GM21447 (cell line): ENCODE measurements at regions not wholly inside any gene's neighbourhood (a gene's known extent, or its start where the extent isn't known, plus 50 kb on each side); places are given as distances from the start of the nearest gene placed in this dataset.
"Not testable (repeated sequence)": the region's sequence is repeated elsewhere in the genome, so short reads cannot be mapped to it uniquely, and the experiment has no call there.

ENCODE experiments used
- ATAC-seq: cut with Tn5 transposase; IDR thresholded peaks from one replicate; pipeline ENCODE4 v1.9.1; 2021; ENCODE audit not compliant: unreplicated experiment

DNA sequence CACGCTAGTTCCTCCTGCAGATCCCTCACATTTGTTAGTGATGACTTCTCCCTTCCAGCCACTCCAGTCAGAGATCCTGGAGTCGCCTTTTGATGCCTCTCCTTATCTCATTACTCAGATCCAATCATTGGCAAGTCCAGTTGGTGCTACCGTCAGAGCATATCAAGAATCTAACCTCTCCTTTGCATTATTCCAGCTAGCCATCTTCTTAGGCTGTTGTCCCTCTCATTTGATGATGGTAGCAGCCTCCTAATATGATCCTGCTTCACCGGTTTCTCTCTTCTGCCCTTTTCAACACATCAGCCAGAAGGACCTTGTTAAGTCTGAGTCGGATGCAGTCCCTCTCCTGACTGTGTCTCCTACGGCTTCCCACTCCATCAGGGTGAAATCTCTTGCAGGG lies 305.6 kb downstream of the THBS2 start:
- no peak for ATAC-seq

- ATAC-seq = no peak
Measured at GRCh38 chr6:168943231-168943905, 310.3 kb downstream of the THBS2 start.

GRCh38 chr6:168942646-168943045 lies 311.0 kb downstream of the THBS2 start:
- ATAC-seq = no peak

- ATAC-seq = no peak
Measured at GRCh38 chr6:168941036-168941435, 312.6 kb downstream of the THBS2 start.

GRCh38 chr6:168939796-168940195 lies 313.9 kb downstream of the THBS2 start:
- ATAC-seq = no peak

DNA sequence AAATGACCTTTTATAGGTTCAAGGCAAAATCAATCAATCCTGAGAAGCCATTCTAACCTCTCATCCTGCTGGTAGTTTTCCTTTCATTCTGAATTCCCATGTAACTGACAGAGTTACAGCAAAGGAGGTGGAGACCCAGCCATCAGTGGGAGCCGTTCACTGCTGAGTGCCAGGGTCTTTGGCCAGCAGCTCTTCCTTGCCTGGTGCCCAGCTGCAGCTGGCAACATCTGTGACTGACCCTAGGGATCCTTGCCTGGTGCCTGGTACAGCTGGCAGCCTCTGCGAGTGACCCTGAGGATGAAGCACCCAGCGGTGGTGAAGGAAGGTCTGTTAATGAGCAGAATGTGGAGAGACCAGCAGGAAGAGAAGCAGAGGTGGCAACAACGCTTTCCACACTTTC lies 314.6 kb downstream of the THBS2 start:
- no peak for ATAC-seq

DNA sequence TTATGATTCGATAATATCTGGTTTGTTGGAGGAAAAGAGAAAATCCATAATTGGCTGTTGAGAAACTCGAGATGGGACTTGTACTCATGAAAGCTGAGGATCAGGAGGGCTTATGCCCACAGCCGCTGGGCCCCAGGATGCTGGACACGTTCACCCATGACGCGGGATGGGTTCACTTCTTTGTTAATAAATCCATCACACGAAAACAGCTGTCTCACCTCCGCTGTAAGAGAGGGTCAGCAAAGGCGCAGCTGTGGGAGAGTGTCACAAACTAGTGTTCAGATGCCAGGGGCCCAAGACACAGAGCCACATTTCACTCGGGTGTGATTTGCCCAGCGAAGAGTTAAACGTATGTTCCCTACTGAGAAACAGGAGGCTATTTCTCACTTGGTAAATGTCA lies 315.1 kb downstream of the THBS2 start:
- ATAC-seq = no peak

DNA sequence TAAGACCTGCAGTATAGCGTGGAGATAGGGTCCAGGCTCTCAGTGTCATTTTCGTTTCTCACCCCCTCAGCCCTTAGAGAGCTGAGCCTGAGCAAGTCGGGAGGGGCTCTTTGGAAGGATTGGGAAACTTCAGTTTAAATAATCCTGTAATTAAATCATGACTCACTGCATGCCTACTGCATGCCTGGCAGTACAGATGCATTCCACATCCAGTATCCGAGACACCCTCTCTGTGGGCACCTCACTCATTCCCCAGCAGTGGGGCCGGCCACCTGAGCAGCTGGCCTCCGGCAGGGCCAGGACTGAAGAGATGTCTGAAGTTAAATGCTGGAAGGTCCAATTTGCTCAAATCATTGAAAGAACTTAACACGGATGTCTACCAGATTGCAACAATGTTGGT lies 316.6 kb downstream of the THBS2 start:
- no peak for ATAC-seq

- no peak for ATAC-seq
Measured at GRCh38 chr6:168935628-168936010, 318.0 kb downstream of the THBS2 start.

DNA sequence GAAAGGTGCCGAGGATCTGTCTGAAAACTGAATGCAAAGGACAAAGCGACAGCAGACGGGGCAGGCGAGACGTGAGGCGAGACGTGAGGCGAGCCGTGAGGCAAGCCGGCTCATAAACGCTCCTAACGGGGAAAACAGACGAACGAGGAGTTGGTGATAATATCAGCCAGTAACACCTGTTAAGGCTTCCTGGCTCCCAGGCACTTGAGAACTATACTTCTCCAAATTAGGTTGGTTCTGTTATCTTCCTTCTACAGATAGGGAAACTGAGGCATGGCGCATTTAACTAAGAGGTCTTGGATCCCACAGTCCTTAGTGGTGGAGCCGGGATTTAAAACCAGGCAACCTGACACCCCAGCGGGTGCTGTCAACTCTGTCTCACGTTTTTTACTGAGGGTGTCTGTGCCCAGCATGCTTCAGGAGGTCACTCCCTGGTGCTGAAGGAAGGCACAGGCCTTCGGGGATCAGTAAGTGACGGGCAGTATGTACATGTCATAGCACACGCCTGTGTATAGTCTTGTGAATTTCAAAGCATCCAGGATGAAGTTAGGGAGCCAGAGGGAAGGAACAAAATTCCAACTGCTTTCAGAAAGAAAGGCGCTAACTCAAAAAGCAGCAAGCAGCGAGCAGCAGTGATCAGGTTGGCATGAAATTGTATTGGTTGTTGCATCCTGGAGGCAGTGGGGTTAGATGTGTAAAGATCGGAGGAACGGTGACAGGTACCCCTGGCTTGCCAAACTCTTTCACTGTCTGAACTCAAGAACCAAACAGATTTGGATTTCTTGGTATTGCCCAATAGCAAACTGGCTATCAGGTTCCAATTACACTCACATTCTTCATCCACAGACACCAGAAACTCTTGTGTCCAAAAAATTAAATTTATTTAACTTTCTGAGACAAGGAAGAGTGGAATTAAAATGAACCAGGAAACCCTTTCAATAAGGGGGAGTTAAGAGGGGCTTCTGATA lies 318.7 kb downstream of the THBS2 start:
- ATAC-seq = no peak

DNA sequence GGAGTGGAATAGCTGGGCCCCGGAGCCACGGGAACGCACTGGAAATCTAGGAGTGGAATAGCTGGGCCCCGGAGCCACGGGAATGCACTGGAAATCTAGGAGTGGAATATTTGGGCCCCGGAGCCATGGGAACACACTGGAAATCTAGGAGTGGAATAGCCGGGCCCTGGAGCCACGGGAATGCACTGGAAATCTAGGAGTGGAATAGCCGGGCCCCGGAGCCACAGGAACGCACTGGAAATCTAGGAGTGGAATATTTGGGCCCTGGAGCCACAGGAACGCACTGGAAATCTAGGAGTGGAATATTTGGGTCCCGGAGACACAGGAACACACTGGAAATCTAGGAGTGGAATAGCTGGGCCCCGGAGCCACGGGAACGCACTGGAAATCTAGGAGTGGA lies 321.5 kb downstream of the THBS2 start:
- not testable (repeated sequence) for ATAC-seq

GRCh38 chr6:168931072-168931471 lies 322.6 kb downstream of the THBS2 start:
- not testable (repeated sequence) for ATAC-seq

DNA sequence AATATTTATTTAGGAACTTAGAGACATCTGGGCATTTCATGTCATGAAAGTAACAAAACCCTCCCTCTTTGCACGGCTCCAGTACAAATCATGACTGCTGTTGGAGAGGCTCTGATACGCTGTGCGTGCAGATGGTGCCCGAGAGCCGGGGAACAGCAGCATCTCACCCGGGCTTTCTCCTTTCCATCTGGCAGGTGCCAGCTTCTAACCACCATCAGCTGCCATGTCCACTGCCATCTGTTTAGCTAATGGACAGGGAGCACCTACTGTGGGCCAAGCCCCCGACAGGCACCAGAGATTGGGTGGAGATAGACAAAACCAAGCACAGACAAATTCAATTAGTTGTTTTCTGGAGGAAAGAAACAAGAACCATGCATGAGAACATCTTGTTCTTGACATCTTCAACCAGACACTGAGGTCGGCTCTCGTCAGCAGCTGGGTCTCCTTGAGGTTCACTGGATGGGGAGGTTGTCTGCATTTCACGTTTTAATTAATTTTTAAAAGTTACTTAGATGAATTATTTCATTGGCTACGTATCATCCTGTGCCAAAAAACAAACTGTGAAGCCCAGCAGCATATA lies 323.7 kb downstream of the THBS2 start:
- ATAC-seq = no peak

GRCh38 chr6:168928012-168928411 lies 325.6 kb downstream of the THBS2 start:
- no peak for ATAC-seq

DNA sequence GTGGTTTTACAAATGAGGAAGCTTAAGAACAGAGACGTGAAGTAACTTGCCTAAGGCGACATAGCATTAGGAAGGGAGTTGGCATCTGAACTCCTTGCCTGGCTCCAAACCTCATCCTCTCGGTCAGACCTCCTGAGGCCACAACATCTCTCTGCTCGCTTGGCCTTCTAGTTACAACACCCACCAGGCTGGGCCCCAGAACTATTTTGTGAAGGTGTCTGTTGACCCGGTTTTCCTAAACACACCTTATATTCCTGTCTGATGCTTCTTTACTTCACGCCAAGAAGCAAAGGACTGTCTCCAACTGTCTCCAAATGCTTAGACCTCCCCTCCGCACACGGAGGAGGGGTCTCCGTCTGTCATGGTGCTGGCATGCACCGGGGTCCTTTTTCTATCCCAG lies 326.6 kb downstream of the THBS2 start:
- ATAC-seq = no peak

DNA sequence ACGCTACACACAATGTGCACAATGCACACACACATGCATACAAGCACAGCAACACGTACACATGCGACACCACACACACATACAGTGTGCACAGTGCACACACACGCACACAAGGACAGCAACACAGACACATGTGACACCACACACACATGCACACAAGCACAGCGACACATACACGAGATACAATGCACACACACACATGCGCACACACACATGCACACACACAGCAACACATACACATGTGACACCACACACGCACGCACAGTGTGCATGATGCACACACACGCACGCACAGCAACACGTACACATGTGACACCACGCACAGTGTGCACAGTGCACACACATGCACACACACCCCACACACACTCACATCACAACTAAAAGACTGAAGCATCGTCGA lies 327.3 kb downstream of the THBS2 start:
- no peak for ATAC-seq

DNA sequence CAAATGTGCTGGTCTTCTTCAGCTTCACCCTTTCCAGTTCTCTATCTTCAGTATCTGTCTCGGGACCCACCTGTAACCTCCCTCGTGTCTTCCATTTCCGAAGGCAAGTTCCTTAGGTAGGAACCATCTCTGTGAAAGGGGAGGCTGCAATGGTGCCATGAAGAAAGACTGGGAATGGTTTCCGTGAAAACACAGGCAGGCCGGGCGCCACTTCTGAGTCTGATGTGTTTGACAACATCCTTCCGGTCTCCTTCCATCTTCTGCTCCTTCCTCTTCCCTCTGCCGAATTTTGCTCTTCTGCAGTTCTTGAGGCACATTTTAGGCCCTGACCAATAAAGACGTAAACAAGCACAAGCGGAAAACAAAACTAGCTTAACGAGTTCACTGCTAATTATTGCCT lies 328.0 kb downstream of the THBS2 start:
- ATAC-seq = no peak

- no peak for ATAC-seq
Measured at GRCh38 chr6:168923171-168923570, 330.5 kb downstream of the THBS2 start.

DNA sequence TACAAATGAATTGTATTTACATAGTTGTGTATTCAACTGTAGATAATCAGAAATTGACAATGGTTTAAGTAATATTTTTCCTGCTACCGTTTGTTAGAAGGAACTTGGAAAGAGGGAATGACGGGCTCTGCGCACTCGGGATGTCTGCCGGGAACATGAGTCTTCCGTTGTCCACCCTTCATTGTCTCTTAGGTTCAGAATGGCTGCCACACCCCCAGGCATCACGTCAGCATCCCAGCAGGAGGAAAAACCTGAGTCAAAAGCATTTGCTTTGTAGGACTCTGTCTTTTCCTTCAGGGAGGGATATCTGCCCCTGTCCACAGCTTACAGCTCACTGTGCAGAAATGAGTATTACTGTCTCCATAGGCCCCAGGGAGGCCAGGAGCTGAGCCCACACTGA lies 331.2 kb downstream of the THBS2 start:
- no peak for ATAC-seq

GRCh38 chr6:168920289-168920688 lies 333.4 kb downstream of the THBS2 start:
- ATAC-seq = no peak

- no peak for ATAC-seq
Measured at GRCh38 chr6:168919470-168920179, 334.0 kb downstream of the THBS2 start.
